IPS-NIHi7 (cell line): ENCODE measurements at regions not wholly inside any gene's neighbourhood (a gene's known extent, or its start where the extent isn't known, plus 50 kb on each side); places are given as distances from the start of the nearest gene placed in this dataset.
A peak's percentile ranks its signal among the peaks of the same experiment; 100 is the strongest.

Experiments used
- DNase-seq: peaks from one replicate; pipeline ENCODE4 v3.0.0; 2012; ENCODE audit warnings: mixed read lengths; ENCODE audit errors: extremely low spot score

- no peak for DNase-seq
Observed at GRCh38 chr13:107743983-107744382, 471.4 kb downstream of the LIG4 start.

GRCh38 chr13:107743526-107743925, 471.8 kb downstream of the LIG4 start:
- no peak for DNase-seq

- DNase-seq = no peak
Observed at GRCh38 chr13:107743100-107743499, 472.2 kb downstream of the LIG4 start.

GRCh38 chr13:107742544-107742943, 472.8 kb downstream of the LIG4 start:
- no peak for DNase-seq

GRCh38 chr13:107738004-107738403, 477.3 kb downstream of the LIG4 start:
- no peak for DNase-seq

GRCh38 chr13:107736731-107737130, 478.6 kb downstream of the LIG4 start:
- no peak for DNase-seq

- DNase-seq = no peak
Observed at GRCh38 chr13:107736170-107736569, 479.2 kb downstream of the LIG4 start.

GRCh38 chr13:107734891-107735625, 480.3 kb downstream of the LIG4 start:
- DNase-seq = no peak

GRCh38 chr13:107733276-107733675, 482.1 kb downstream of the LIG4 start:
- DNase-seq = no peak

- DNase-seq = no peak
Observed at GRCh38 chr13:107730813-107731212, 484.5 kb downstream of the LIG4 start.

GRCh38 chr13:107721125-107721869, 494.0 kb downstream of the LIG4 start:
- no peak for DNase-seq

- no peak for DNase-seq
Observed at GRCh38 chr13:107716741-107717140, 498.6 kb downstream of the LIG4 start.

- no peak for DNase-seq
Observed at GRCh38 chr13:107716241-107716640, 499.1 kb downstream of the LIG4 start.

- DNase-seq = no peak
Observed at GRCh38 chr13:107715496-107715895, 499.8 kb downstream of the LIG4 start.

GRCh38 chr13:107713314-107713713, 502.0 kb downstream of the LIG4 start:
- no peak for DNase-seq

GRCh38 chr13:107712145-107712860, 503.0 kb downstream of the LIG4 start:
- no peak for DNase-seq

GRCh38 chr13:107690181-107690580, 525.2 kb downstream of the LIG4 start:
- no peak for DNase-seq

- no peak for DNase-seq
Observed at GRCh38 chr13:107685876-107686275, 529.5 kb downstream of the LIG4 start.

GRCh38 chr13:107681600-107681999, 533.7 kb downstream of the LIG4 start:
- DNase-seq = no peak

- no peak for DNase-seq
Observed at GRCh38 chr13:107680115-107680514, 535.2 kb downstream of the LIG4 start.

GRCh38 chr13:107678075-107678689, 537.2 kb downstream of the LIG4 start:
- peak; percentile 28 for DNase-seq
